ENCODE measurements at regions not wholly inside any gene's neighbourhood (a gene's known extent, or its start where the extent isn't known, plus 50 kb on each side); places are given as distances from the start of the nearest gene placed in this dataset.

GRCh38 chr6:76342611-76343160 is 270.2 kb upstream of the IMPG1 start:
- no peak for DNase-seq (ENCODE audit: low read depth, low spot score)
- no peak overlapping the region for H2AFZ ChIP-seq (ENCODE audit: low read depth, low read length, poor library complexity, severe bottlenecking)
- TF ChIP-seq CBX3 (IDR thresholded peaks at IDR 0.05; ENCODE audit: low read depth) (no peak), CEBPB (IDR thresholded peaks at IDR 0.05; ENCODE audit: low read depth) (no peak), ZBTB33 (IDR thresholded peaks at IDR 0.05; ENCODE audit: extremely low read depth, insufficient replicate concordance, low read length) (no peak), EZH2 (IDR thresholded peaks at IDR 0.05) (no peak)
- H3K9me3 ChIP-seq (ENCODE audit: control insufficient read depth in 1 of 2, insufficient read depth in 1 of 2, low read depth in 1 of 2, low read length in 2 of 2), result no peaks in the 10 kb centered on the region
- no peaks in the 10 kb centered on the region for H3K27me3 ChIP-seq (ENCODE audit: insufficient read depth, low read length)
- H3K9me2 ChIP-seq (ENCODE audit: insufficient read depth), result no peaks in the 10 kb centered on the region
- H3K4me3 ChIP-seq (replicated peaks in 1 of 2; ENCODE audit: low read depth in 1 of 2, low read length in 2 of 2), result no peak overlapping the region
- no peaks in the 10 kb centered on the region for H3K4me1 ChIP-seq (ENCODE audit: control insufficient read depth in 1 of 2, insufficient read depth in 2 of 2, low read length in 2 of 2)
- ChIA-PET CTCF (no interaction called here), RAD21 (ENCODE audit: low non-redundant PET in 1 of 2, low total read pairs in 2 of 2, uncharacterized antibody in 2 of 2, unreplicated experiment in 2 of 2) (no interaction called here), POLR2A (no interaction called here)
- H3K36me3 ChIP-seq (ENCODE audit: control insufficient read depth in 1 of 2, insufficient read depth in 2 of 2, low read length in 2 of 2), result no peaks in the 10 kb centered on the region
- H3K9ac ChIP-seq (ENCODE audit: low read length), result no peak overlapping the region
- no TSS peak for BruUV-seq (replicated peaks)
- H3K79me2 ChIP-seq (ENCODE audit: insufficient read depth, low read length), result no peaks in the 10 kb centered on the region
- intact Hi-C loops (cut with micrococcal nuclease), result no loop called here
- no peak for ATAC-seq
- no peak overlapping the region for H3K27ac ChIP-seq (ENCODE audit: low read depth, low read length)
- H3K4me2 ChIP-seq (ENCODE audit: low read length), result no peak overlapping the region
- no peaks in the 10 kb centered on the region for H4K20me1 ChIP-seq (ENCODE audit: insufficient read depth)

- TF ChIP-seq MAX (IDR thresholded peaks at IDR 0.05) (no peak), RAD21 (IDR thresholded peaks at IDR 0.05; ENCODE audit: low read depth) (0 out of 2 replicates have a peak, but pooled peaks have one; percentile 4)
- no peaks in the 10 kb centered on the region for H3K4me1 ChIP-seq (ENCODE audit: control insufficient read depth in 1 of 2, insufficient read depth in 2 of 2, low read length in 2 of 2)
- DNase-seq (ENCODE audit: low read depth, low spot score), result no peak
- no peak overlapping the region for H2AFZ ChIP-seq (ENCODE audit: low read depth, low read length, poor library complexity, severe bottlenecking)
- intact Hi-C loops (cut with micrococcal nuclease), result no loop called here
- H3K9me2 ChIP-seq (ENCODE audit: insufficient read depth), result no peaks in the 10 kb centered on the region
- ChIA-PET CTCF (interaction anchor here (1.0 kb wide), 1 partner anchor 395 kb away, joined by 3 read pairs; no protein-coding TSS in a partner anchor), POLR2A (no interaction called here), RAD21 (ENCODE audit: low non-redundant PET in 1 of 2, low total read pairs in 2 of 2, uncharacterized antibody in 2 of 2, unreplicated experiment in 2 of 2) (no interaction called here)
- H3K27me3 ChIP-seq (ENCODE audit: insufficient read depth, low read length), result no peaks in the 10 kb centered on the region
- H3K79me2 ChIP-seq (ENCODE audit: insufficient read depth, low read length), result no peaks in the 10 kb centered on the region
- BruUV-seq (replicated peaks), result no TSS peak
- H3K36me3 ChIP-seq (ENCODE audit: control insufficient read depth in 1 of 2, insufficient read depth in 2 of 2, low read length in 2 of 2), result no peaks in the 10 kb centered on the region
- no peak overlapping the region for H3K9ac ChIP-seq (ENCODE audit: low read length)
- no peaks in the 10 kb centered on the region for H3K9me3 ChIP-seq (ENCODE audit: control insufficient read depth in 1 of 2, insufficient read depth in 1 of 2, low read depth in 1 of 2, low read length in 2 of 2)
- no peak overlapping the region for H3K4me3 ChIP-seq (replicated peaks in 1 of 2; ENCODE audit: low read depth in 1 of 2, low read length in 2 of 2)
- H3K27ac ChIP-seq (ENCODE audit: low read depth, low read length), result no peak overlapping the region
- no peak overlapping the region for H3K4me2 ChIP-seq (ENCODE audit: low read length)
- ATAC-seq, result no peak
- no peaks in the 10 kb centered on the region for H4K20me1 ChIP-seq (ENCODE audit: insufficient read depth)
Observed at GRCh38 chr6:76330031-76330430, 257.6 kb upstream of the IMPG1 start.
